ENCODE measurements at regions not wholly inside any gene's neighbourhood (a gene's known extent, or its start where the extent isn't known, plus 50 kb on each side); places are given as distances from the start of the nearest gene placed in this dataset.

- TF ChIP-seq ETS1 (IDR thresholded peaks at IDR 0.05): no peak
- TF ChIP-seq STAT1 (IDR thresholded peaks at IDR 0.05; ENCODE audit: unreplicated experiment): no peak
- no peak for TF ChIP-seq EZH2 (IDR thresholded peaks at IDR 0.05; ENCODE audit: low read depth, unreplicated experiment)
- TF ChIP-seq CTCF (conservative IDR thresholded peaks at IDR 0.05; ENCODE audit: low read depth in 2 of 2): no peak
- TF ChIP-seq NANOG (IDR thresholded peaks at IDR 0.05; ENCODE audit: borderline replicate concordance): no peak
- TF ChIP-seq ZNF331 (CRISPR knock-in tag; IDR thresholded peaks at IDR 0.05; ENCODE audit: low read depth): no peak
- TF ChIP-seq JUNB (IDR thresholded peaks at IDR 0.05; ENCODE audit: unreplicated experiment): no peak
- no peak for TF ChIP-seq EZH2phosphoT487 (IDR thresholded peaks at IDR 0.05; ENCODE audit: unreplicated experiment)
These were observed 326.6 kb upstream of the NREP start (continued) for GRCh38 chr5:112083623-112084022.

- Histone ChIP-seq H2AFZ (no peak overlapping the region), H3K9me2 (ENCODE audit: insufficient read depth) (no peaks in the 10 kb centered on the region), H3K27me3 (ENCODE audit: insufficient read depth) (no peaks in the 10 kb centered on the region), H3K4me2 (no peak overlapping the region), H3K4me3 (no peak overlapping the region), H4K20me1 (replicated peaks; ENCODE audit: insufficient read depth) (no peaks in the 10 kb centered on the region), H3K79me2 (replicated peaks; ENCODE audit: insufficient read depth) (no peaks in the 10 kb centered on the region), H3F3A (replicated peaks; ENCODE audit: low read depth) (no peaks in the 10 kb centered on the region), H3K36me3 (ENCODE audit: insufficient read depth) (no peaks in the 10 kb centered on the region), H3K4me1 (ENCODE audit: insufficient read depth) (no peaks in the 10 kb centered on the region), H3K27ac (ENCODE audit: low read depth) (no peak overlapping the region)
- H3K36me3 Mint-ChIP-seq (ENCODE audit: low read depth): no peaks in the 10 kb centered on the region
- ATAC-seq (no peak), DNase-seq (ENCODE audit: low spot score) (no peak)
- no peaks in the 10 kb centered on the region for H3K4me1 Mint-ChIP-seq
- no peaks in the 10 kb centered on the region for H3K9me3 Mint-ChIP-seq
- H3K4me3 Mint-ChIP-seq: no peak overlapping the region
- no peaks in the 10 kb centered on the region for H3K27me3 Mint-ChIP-seq (ENCODE audit: insufficient read depth, low read depth, poor library complexity)
- no peak overlapping the region for H3K27ac Mint-ChIP-seq
- TF ChIP-seq CTCF (conservative IDR thresholded peaks at IDR 0.05; ENCODE audit: low read depth in 2 of 2): no peak
- TF ChIP-seq ETS1 (IDR thresholded peaks at IDR 0.05): no peak
- TF ChIP-seq STAT1 (IDR thresholded peaks at IDR 0.05; ENCODE audit: unreplicated experiment): no peak
- no peak for TF ChIP-seq NANOG (IDR thresholded peaks at IDR 0.05; ENCODE audit: borderline replicate concordance)
- TF ChIP-seq ZNF462 (CRISPR knock-in tag; IDR thresholded peaks at IDR 0.05): no peak
- TF ChIP-seq JUNB (IDR thresholded peaks at IDR 0.05; ENCODE audit: unreplicated experiment): no peak
- TF ChIP-seq ZNF331 (CRISPR knock-in tag; IDR thresholded peaks at IDR 0.05; ENCODE audit: low read depth): no peak
- TF ChIP-seq EZH2 (IDR thresholded peaks at IDR 0.05; ENCODE audit: low read depth, unreplicated experiment): no peak
- TF ChIP-seq EZH2phosphoT487 (IDR thresholded peaks at IDR 0.05; ENCODE audit: unreplicated experiment): no peak
These were observed 320.2 kb upstream of the NREP start for GRCh38 chr5:112077180-112077579.

Data from GM23338 (cell line).